Upper lobe of right lung (tissue), 1 donor: ENCODE measurements at regions not wholly inside any gene's neighbourhood (a gene's known extent, or its start where the extent isn't known, plus 50 kb on each side); places are given as distances from the start of the nearest gene placed in this dataset.

Experiments used
- ATAC-seq: fragments of 200-7000 bp; cut with Tn5 transposase; one replicate; pipeline ENCODE4 v1.9.1; 2020; ENCODE audit warnings: mild to moderate bottlenecking, moderate library complexity
- DNase-seq: peaks from one replicate; pipeline ENCODE4 v3.0.0-alpha.2; 2020
- H3K27ac ChIP-seq: fragments of 200-600 bp; one replicate; pipeline ENCODE4 v1.8.0; 2022
- H3K27me3 ChIP-seq: fragments of 200-600 bp; one replicate; pipeline ENCODE4 v1.8.0; 2022; ENCODE audit warnings: mild to moderate bottlenecking
- H3K36me3 ChIP-seq: fragments of 200-600 bp; one replicate; pipeline ENCODE4 v1.8.0; 2022
- H3K4me1 ChIP-seq: fragments of 200-600 bp; one replicate; pipeline ENCODE4 v1.8.0; 2022
- H3K4me3 ChIP-seq: fragments of 200-600 bp; one replicate; pipeline ENCODE4 v1.8.0; 2022; ENCODE audit warnings: mild to moderate bottlenecking
- H3K9me3 ChIP-seq: fragments of 200-600 bp; one replicate; pipeline ENCODE4 v1.8.0; 2022
- intact Hi-C: fragments of 100-400 bp; cut with DNase I; formaldehyde crosslinking; loops from one replicate; pipeline ENCODE4 v1.11.0; 2022
- TF ChIP-seq, protein P1 (sequence below): fragments of 200-600 bp; IDR thresholded peaks from one replicate; pipeline ENCODE4 v1.8.0; 2022; ENCODE audit warnings: antibody characterized with exemption
- donor health status: DM: no; HTN: yes; CAD: no; lungs with severe emphysema.

DNA sequence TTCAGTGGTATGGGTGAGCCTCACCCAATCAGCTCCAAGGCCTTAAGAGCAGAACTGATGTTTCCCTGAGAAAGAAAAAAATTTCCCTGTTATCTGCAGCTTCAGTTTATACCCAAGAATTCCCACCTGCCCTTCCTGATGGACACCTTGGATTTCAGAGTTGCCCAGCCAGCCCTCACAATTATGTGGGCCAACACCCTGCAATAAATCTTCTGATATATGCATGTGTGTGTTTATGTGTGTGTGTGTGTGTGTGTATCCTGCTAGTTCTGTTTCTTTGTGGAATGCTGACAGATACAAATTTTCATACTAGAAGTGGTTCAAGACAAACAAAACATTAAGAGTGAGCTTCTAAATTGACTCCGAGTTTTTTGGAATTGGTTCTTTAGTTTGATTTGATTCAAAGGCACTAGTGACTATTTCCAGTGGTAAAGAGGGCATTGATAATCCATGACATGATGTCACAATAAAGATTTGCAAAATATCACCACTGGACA lies 246.6 kb upstream of the BTBD3 start:
- H3K4me3 ChIP-seq: no peak overlapping the region
- no peak overlapping the region for H3K27ac ChIP-seq
- ATAC-seq (no peak), DNase-seq (no peak)
- TF ChIP-seq, protein P1, sequence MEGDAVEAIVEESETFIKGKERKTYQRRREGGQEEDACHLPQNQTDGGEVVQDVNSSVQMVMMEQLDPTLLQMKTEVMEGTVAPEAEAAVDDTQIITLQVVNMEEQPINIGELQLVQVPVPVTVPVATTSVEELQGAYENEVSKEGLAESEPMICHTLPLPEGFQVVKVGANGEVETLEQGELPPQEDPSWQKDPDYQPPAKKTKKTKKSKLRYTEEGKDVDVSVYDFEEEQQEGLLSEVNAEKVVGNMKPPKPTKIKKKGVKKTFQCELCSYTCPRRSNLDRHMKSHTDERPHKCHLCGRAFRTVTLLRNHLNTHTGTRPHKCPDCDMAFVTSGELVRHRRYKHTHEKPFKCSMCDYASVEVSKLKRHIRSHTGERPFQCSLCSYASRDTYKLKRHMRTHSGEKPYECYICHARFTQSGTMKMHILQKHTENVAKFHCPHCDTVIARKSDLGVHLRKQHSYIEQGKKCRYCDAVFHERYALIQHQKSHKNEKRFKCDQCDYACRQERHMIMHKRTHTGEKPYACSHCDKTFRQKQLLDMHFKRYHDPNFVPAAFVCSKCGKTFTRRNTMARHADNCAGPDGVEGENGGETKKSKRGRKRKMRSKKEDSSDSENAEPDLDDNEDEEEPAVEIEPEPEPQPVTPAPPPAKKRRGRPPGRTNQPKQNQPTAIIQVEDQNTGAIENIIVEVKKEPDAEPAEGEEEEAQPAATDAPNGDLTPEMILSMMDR: no peak
- intact Hi-C loops: no loop called here
- no peaks in the 10 kb centered on the region for H3K27me3 ChIP-seq
- H3K36me3 ChIP-seq: no peaks in the 10 kb centered on the region
- H3K9me3 ChIP-seq: no peaks in the 10 kb centered on the region
- no peaks in the 10 kb centered on the region for H3K4me1 ChIP-seq

DNA sequence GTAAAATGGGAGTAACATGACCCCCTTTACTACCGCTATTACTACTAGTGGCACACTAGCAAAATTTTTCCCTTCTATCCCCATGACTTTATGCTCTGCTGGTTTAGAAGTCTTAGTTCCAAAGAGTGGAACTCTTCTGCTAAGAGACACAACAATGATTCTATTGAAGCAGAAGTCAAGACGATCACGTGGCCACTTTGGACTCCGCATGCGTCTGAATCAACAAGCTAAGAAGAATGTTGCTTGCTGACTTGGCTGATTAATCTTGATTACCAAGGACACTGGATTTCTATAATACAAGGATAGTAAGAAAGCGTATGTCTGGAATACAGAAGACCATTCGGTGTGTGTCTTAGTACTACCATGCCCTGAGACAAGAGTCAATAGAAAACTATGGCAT lies 244.7 kb upstream of the BTBD3 start:
- Histone ChIP-seq H3K27ac (no peak overlapping the region), H3K9me3 (no peaks in the 10 kb centered on the region), H3K27me3 (no peaks in the 10 kb centered on the region), H3K4me3 (no peak overlapping the region), H3K36me3 (no peaks in the 10 kb centered on the region), H3K4me1 (no peaks in the 10 kb centered on the region)
- intact Hi-C loops: no loop called here
- DNase-seq (no peak), ATAC-seq (no peak)
- TF ChIP-seq, protein P1: no peak

DNA sequence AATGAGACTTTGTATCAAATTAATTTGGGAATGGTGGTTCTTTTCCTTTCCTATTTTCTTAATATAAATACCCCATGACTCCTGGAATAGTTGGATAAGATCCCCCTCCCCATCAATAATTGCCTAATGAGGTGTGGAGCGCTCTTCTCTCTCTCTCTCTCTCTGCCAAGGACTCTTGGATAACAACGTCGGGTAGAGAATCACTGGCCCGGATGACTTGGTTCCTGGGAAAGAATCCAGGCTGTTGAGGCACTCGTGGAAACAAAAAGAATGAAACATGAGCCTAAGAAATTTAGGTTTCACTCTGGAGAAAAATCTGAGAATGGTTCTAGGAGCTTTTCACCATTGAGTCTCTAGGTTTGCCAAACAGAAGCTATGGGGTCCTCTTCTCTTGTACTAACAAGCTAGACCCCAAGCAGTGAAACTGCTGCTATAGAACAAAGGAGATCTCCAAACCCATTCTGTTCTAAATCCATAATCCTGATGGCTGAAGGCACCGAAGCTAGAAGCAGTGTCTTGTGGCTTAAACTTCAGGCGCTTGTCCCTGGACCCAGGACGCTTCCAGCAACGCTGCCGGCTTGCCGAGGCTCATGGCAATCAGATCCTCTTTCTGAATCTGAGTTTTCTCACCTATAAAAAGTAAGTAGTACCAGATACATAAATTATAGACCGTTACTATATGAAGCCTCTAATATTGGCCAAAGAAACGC lies 241.6 kb upstream of the BTBD3 start:
- DNase-seq (no peak), ATAC-seq (no peak)
- Histone ChIP-seq H3K4me1 (no peaks in the 10 kb centered on the region), H3K36me3 (no peaks in the 10 kb centered on the region), H3K9me3 (no peaks in the 10 kb centered on the region), H3K27me3 (no peaks in the 10 kb centered on the region), H3K4me3 (no peak overlapping the region), H3K27ac (no peak overlapping the region)
- intact Hi-C loops: no loop called here
- TF ChIP-seq, protein P1: no peak

DNA sequence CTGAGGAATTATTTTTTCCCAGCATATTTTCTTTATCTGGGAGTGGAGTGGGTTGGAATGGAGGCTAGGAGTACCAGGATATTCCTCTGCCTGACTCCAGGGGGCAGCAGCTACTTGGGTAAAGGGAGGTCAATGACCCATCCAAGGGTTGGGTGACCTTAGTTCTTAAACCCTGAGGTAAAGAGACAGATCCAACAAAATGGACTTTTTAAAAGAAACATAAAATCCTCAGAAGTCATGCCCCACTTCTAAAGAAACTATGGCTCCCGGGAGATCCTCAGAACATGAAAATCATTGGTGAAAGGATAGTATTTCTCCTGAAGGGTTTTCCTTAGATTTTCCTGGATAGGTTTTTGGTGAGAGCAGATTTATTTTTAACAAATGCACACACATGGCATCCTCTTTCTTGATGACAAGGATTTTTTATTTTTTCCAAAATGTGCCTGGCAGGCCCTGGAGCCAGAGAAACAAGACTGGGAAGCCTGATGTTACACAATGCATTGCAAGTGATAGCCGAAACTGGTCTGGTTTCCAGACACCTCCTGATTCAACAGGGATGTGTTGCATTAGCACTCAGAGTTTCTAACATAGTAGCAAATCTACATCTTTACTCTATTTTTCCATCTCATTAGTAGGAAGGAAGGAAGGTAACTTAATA lies 240.9 kb upstream of the BTBD3 start:
- Histone ChIP-seq H3K36me3 (no peaks in the 10 kb centered on the region), H3K9me3 (no peaks in the 10 kb centered on the region), H3K4me3 (no peak overlapping the region), H3K4me1 (no peaks in the 10 kb centered on the region), H3K27ac (no peak overlapping the region), H3K27me3 (no peaks in the 10 kb centered on the region)
- intact Hi-C loops: no loop called here
- peak; percentile 86 for ATAC-seq
- DNase-seq: no peak
- TF ChIP-seq, protein P1: peak; percentile 79

DNA sequence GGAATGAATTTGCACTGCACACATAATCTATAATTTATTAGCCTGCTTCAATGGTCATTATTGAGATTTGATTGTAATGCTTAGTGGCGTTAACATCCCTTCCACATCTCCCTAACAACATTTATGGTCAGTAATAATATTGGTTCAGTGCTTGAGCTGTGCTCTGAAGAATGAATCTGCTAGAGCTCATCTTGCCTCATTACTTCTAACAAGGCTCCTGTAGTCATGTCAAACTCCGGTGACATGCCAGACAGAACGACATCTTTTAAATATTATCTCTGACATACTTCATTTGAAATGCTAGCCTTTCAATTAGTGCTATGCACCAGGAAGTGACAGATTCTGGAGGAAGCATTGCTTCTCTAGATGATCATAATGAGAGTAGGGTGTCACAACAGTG lies 240.3 kb upstream of the BTBD3 start:
- intact Hi-C loops: no loop called here
- no peak for ATAC-seq
- TF ChIP-seq, protein P1: no peak
- no peaks in the 10 kb centered on the region for H3K9me3 ChIP-seq
- no peaks in the 10 kb centered on the region for H3K4me1 ChIP-seq
- no peaks in the 10 kb centered on the region for H3K27me3 ChIP-seq
- no peak overlapping the region for H3K27ac ChIP-seq
- no peak overlapping the region for H3K4me3 ChIP-seq
- DNase-seq: no peak
- no peaks in the 10 kb centered on the region for H3K36me3 ChIP-seq
